Putamen (tissue), 1 donor: ENCODE measurements at regions not wholly inside any gene's neighbourhood (a gene's known extent, or its start where the extent isn't known, plus 50 kb on each side); places are given as distances from the start of the nearest gene placed in this dataset.
"Not testable (repeated sequence)": the region's sequence is repeated elsewhere in the genome, so short reads cannot be mapped to it uniquely, and the experiment has no call there.

Experiments used
- DNase-seq: peaks from one replicate; pipeline ENCODE4 v3.0.0-alpha.2; 2016; ENCODE audit warnings: low spot score

GRCh38 chr14:28121512-28122297, 644.9 kb upstream of the FOXG1 start:
- no peak for DNase-seq

DNA sequence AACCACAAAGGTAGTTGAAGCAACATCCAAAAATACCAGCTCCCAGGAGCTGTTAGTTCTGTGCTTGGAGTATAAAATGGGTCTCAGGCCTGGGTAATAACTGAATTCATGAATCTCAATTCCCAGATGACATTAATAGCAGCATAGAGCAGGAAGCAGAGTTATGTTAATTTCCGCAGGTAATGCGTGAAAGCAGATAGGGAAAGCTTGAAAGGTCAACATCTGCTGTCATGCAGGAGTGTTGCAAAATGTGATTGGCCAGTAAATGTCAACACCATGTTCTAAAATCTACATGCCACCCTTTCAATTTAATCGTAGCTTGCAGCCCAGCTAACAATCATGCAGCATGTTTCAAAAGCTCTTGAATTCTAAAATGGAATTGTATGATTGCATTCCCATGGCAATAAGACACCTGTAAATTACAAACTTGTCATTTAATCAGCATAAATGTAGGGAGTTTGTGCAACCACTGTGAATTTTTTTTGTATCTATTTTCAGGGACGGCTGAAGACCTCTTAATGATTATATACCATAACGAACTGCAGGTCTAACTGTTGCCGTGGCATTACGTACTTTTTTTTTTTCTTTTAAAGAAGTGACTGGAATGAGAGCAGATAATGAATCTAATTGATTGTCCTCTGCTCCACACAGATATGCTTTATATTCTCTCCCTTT, 635.8 kb upstream of the FOXG1 start:
- DNase-seq: no peak

DNA sequence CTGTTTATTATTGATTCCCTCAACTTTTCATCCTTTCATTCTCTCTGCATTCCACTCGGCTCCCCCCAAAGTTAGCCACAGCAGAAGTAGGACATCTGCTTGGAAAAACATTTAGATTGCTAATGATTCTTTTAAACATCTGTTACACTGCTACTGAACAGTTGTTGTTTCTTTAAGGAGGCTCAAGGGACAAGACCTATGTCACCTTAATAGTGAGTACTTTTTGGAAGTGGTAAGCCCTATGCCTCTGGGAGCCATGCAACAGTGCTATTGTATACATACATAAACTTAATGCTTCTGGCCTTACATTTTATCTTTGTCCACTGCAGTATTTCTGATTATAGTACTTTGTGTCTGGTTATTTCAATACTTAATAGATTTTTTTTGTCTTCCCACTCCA, 628.2 kb upstream of the FOXG1 start:
- DNase-seq: no peak

DNA sequence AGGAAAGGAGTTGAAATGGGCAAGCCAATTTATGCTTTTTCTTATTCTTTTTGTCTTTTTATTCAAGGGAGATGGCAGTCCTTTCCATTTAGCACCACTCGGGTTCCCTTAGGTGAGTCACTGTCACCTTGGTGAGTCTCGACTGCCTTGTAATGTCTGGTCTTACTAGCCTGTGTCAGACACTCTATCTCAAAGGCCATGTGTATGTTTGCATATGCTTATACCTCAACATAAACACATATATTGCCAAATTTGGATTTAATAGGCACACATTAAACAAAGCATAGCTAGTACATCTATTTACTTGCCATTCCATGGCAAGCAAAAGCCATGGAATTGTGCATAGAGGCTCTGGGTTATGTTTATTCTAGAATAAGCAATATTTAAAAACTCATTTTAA, 624.9 kb upstream of the FOXG1 start:
- DNase-seq: no peak

DNA sequence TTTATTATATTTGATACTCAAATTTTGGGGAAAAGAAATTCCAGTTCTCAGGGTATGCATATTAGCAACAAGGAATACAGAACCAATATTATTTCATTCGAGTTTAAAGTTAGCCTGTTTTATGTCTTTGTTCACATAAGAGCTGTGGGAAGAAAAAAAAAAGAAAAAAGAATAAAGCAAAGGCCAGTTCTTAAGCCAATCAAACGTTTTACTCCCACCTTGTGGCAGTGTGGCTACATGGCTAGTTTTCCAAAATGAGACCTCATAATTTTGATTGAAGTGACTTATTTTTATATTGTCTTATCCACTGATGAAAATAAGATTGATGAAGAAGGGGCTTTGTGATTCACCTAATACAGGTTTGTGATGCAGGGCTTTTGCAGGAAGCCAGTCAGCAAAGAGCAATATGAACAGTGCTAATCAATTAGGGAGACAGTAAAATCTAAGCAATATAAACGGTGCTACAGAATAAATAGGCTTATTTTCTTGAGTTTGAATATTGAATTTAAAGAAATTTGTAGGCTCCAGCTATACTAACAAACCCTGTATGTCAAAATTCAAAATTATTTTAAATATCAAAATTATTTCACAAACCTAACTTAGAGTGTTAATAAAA, 624.1 kb upstream of the FOXG1 start:
- DNase-seq: peak; percentile 47

DNA sequence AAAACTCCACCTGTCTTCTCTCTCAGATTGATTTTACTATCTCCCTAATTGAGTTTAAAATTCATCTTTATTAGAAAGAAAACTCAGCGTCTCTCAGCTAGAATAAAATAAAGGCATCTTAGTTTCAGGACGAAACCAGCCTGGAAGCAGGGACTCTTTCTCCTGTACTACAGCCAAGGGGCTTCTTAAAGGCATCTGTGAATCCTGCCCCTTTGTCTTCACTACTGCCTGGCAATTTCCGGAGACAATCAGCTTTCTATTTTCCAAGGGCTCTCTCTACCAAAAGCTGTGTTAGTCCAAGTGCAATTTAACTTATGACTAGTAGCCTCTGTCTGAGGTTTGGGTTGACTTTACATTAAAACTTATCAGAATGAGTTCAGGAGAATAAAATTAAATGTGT, 623.3 kb upstream of the FOXG1 start:
- peak; percentile 21 for DNase-seq

DNA sequence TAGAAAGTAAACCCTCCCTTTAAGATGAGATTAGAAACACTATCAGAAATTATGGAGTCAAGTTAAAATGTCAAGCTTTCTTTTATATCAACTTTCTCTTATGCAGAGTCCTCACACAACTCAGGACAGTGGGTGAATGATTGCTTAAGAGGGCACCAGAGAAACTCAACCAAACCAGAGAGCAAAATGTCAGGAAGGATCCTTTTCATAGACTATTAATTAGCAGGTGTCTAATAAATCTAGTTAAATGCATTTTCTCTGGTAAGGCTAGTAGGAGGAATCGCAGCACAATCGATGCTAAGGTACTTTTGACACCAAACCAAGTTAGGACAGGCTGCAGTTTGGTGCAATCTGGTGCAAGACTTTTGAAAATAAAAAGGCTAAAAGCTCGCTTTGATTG, 614.7 kb upstream of the FOXG1 start:
- no peak for DNase-seq

DNA sequence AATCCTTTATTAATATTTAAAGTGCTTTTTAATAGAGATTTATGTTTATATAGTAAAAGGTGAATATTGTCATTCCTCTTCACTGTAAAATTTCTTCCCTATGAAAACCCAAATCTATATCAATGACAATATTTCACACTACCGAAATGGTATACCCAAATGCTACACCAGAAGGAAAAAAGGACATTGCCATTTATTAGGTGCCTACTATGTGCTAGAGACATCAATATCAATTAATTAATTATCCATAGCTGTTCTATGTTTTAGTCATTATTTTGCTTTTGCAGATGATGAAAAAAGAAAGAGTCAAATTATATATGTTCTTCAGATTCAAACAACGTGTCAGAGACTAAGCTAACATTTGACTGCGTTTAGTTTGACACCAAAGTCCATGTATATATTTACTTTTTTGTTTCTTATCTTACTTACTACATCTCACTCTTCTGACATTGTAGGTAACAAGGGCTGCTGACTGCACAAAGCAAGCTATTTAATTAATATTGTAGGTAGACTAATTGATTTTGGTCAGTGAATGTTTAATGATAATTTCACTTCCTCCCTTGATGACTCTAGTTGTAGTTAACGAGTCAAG, 614.0 kb upstream of the FOXG1 start:
- no peak for DNase-seq

- no peak for DNase-seq
Measured at GRCh38 chr14:28157289-28157869, 609.2 kb upstream of the FOXG1 start.

GRCh38 chr14:28157887-28158791, 608.4 kb upstream of the FOXG1 start:
- DNase-seq: no peak

GRCh38 chr14:28161040-28161439, 605.5 kb upstream of the FOXG1 start:
- DNase-seq: no peak

- no peak for DNase-seq
Measured at GRCh38 chr14:28163233-28163632, 603.4 kb upstream of the FOXG1 start.

DNA sequence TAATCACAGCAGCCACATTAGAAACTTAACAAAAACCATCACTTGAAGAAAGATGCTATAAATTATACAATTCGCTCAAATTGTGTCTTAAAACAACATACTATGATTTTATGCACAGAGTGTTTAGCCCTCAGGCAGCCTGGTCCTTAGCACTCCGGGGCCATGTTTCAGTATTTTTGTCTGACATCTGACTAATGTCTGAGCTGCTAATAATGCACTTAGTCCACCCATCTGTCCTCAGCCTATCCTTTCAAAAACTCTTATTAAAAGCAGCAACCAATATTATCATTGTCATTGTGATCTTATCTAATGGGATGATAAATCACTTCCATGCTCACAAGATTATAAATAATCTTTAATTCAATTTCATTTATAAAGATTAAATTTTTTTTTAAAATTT, 602.7 kb upstream of the FOXG1 start:
- DNase-seq: no peak

GRCh38 chr14:28187902-28188830, 578.4 kb upstream of the FOXG1 start:
- DNase-seq: not testable (repeated sequence)

- DNase-seq: no peak
Measured at GRCh38 chr14:28196878-28197277, 569.7 kb upstream of the FOXG1 start.

DNA sequence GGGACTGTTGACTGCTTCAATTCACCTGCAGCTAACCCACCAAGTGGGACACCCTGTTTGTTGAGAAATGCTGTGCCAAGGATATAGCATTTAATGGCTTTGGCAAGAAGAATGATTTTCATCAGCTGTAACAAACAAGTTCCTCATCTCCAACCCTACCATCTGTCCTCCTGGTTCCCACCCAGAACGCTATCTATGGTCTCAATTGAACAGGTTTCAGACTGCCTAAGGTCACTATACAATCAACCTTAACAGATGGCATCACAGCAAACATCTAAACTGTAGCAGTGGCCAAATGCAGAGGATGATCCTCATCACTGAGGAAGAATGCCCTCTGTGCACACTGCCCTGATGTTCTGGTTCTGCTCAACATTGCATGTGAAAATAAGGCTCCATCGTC, 546.2 kb upstream of the FOXG1 start:
- no peak for DNase-seq

DNA sequence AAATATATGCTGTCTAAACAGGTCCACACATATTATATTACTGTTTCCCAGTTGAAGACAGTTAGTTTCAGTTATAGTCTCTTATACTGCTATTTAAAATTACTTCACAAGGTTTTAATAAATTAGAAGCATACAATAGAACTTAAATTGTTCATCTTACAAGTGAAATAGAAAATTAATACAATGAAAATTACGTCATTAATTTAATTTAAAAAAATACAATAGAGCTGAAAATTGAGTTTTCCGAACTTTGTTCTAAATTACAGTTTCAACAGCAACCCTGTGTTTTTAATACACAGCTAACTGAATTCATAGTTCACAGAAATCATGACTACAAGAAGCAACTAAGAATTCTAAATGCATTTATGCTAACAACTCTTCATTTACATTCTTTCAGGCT, 525.7 kb upstream of the FOXG1 start:
- DNase-seq: no peak

GRCh38 chr14:28242895-28243294, 523.7 kb upstream of the FOXG1 start:
- DNase-seq: no peak

- no peak for DNase-seq
Measured at GRCh38 chr14:28243600-28243999, 523.0 kb upstream of the FOXG1 start.

DNA sequence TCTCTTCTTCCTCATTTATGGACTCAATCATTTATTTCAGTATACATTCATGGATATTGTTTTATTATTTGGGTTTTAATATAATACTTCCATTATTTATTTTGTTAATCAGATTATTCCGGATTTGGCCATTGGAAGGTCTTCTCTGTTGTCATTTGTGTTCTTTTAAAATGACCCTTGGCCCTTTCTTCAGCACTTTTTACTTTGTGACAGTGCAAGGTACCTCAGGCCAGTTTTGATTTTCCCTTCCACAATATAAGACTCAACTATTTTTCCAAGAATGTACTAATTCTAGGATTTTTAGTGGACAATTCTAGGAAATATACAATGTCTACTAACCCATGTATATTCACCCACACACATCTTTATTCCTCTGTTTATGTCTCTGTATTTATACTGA, 521.4 kb upstream of the FOXG1 start:
- DNase-seq: no peak
